ENCODE measurements at regions not wholly inside any gene's neighbourhood (a gene's known extent, or its start where the extent isn't known, plus 50 kb on each side); places are given as distances from the start of the nearest gene placed in this dataset.

- no peak for TF ChIP-seq GATA2 (IDR thresholded peaks at IDR 0.05; ENCODE audit: low read depth, low read length)
- TF ChIP-seq GATA3 (IDR thresholded peaks at IDR 0.05; ENCODE audit: low read depth, low read length) = no peak
Measured at GRCh38 chr2:188130317-188130716, 161.4 kb upstream of the GULP1 start.

All from SH-SY5Y (cell line).